ENCODE measurements at regions not wholly inside any gene's neighbourhood (a gene's known extent, or its start where the extent isn't known, plus 50 kb on each side); places are given as distances from the start of the nearest gene placed in this dataset.

DNA sequence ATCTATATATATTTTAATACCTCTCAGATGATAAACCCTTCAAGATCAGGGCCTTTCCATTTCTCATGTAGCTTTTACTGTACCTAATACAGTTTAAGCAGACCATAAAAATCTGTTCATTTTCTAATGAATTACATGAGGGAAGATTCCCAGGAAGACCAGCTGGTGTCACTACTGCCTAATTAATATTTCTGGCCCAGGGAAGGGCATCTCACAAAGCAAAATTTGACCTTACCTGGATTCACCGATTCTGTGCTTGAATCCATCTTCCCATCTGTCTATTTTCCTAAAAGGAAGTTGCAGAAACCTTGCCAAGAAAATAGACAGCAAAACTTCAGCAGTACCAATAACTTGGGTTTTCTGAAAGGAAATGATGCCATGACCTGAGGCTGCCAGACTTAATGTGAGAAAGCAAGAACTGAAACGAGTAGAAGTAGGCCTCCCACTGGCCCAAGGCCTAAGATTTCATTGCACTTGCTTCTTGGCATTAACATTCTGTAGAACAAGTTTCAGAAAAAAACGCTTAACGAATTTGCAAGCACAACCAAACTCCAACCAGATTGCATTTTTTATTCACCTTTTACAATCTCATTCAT, 83.0 kb upstream of the GLIS3 start:
- no peak for DNase-seq

DNA sequence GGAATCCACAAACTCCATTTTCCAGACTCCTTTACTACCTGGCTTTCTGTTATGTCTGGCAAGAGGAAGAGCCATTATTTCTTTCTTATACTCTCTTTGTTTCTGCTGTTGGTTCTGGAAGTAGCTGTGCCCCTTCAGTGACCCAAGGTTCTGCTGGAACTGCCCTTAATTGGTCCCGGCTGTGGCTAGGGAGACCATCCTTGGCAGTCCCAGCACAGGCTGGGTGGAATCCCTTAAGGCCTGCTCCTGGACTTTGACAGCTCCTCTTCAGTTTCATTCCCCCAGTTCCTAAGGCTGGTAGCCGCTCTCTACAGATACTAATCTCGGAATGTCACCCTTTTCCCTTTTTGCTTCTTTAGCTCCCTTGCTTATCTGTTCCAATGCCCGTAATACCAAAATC, 81.9 kb upstream of the GLIS3 start:
- DNase-seq: no peak

DNA sequence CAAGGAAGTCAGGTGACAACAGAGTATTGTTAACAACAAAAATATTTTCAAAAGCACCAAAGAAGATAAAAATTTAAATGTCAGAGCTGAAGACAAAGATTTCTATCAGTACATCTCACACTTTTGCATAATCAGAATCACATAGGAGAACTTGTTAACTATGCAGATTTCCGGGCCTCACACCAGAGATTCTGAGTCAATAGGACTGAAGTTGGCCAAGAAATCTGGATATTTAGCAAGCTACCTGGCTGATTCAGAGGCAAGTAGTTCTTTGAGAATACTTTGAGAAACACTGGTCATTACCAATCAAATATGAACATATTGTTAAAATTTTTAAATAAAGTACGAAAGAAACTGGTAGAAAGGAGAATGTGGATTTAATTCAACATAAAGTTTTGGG, 80.5 kb upstream of the GLIS3 start:
- DNase-seq: no peak

DNA sequence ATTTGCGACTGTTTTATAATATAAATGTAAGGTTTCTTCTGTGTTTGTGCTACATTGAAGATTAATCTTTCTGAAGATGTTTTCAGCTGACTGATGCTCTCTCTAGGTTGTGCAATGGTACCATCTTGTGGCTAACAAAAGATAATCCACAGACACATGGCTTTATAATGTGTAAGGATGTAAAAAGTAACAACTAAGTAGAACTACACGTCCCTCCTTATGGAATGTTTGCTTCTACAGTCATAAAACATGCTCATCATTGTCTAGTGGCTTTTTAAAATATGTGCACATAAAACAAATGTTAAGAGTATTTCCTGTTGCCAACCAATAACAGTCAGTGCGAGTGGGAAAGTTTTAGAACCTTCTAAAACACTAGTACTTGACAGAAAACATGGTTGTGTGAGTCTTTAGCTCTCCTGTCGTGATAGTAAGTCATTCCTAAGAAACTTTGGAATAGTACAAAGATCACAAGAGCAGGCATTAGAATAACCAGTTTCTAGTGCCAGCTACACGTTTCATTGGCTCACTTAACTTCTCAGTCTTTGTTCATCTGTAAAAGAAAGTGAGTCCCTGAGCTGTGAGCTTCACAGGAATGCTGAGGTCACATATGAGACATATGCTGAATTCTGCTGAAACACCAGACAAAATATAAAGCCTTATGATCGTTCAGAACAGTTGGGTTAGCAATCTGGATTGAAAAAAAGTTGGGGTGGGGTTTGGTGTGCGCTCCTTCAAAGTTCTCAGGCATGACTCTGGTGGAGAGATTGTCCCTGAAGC, 75.7 kb upstream of the GLIS3 start:
- DNase-seq: no peak

DNA sequence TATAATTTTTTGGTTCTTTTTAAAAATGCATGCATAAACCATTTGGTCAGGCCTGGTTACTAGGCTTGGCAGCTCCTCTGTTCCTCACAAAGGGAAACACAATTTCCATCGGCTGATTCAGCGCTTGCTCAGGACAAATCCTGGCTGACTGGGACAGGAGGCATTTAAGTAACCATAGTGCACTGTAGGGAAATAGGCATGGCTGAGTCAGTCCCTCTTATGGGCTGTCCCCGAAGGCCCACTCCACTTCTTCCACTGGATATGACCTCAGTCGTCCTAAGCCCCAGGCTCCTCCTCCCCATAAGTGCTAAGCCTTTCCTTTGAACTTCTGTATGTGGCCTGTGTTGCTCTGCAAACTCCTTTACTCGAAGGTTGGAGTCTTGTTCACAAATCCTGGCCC, 71.2 kb upstream of the GLIS3 start:
- no peak for DNase-seq

DNA sequence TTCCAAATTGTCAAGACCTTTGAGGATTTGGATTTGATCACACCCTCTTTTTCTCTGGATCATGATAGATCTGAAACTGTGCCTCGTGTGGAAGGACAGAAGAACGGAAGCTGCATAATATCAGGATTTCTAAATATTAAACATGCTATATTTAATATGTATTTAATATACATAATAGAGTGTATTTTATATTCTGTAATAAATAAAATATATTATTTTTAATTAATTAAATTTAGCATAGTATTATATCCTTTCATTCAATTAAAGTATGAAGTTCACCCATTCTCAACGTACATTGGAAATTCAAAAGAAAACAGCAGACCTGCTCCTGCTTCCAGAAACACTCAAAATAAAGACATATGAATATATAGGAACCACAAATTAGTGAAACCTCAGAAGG, 70.6 kb upstream of the GLIS3 start:
- DNase-seq: no peak

DNA sequence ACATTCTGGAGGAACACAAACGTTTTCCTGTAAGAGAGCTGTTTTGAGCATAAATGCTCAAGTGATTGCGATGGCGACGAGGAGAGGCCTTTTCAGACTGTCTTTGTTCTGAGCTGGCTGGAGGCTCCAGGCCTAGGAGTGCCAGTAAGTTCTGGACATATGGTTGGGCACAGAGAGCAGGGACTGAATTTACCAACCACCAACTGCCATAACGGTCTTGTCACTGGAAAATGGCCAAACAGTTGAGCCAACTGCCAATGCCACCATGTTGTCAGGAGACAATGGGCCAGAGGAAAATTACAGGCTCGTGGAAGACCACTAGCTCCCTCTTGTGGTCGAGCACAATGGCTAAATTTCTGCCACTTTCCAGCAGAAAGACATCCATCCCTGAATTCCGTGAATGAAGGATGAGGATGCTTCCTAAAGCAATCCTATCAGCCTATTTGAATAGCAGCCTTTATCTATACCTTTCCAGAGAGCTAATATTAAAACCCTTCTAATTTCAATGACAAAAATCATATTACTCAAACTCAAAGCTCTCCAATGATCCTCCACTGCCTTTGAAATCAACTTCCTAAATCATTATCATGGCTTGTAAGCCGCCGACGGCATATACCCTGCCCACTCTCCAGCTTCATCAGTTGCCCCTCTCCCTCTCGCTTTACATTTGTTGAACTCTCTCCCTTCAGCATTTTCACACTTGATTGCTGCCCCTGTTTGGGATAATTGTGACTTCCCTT, 66.9 kb upstream of the GLIS3 start:
- peak; percentile 12 for DNase-seq

DNA sequence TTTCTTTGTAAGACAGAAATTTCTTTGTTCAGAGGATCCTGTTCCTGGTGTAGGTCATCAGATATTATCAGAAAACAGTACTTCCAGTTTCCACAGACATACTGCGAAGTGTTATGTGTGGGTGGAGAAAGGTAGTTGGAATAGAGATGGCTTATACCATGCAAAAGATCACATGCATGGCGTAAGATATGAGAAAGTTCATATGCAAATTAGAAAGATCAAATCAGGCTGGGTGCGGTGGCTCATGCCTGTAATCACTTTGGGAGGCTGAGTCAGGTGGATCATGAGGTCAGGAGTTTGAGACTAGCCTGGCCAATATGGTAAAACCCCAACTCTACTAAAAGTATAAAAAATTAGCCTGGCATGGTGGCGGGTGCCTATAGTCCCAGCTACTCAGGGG, 65.2 kb upstream of the GLIS3 start:
- no peak for DNase-seq

DNA sequence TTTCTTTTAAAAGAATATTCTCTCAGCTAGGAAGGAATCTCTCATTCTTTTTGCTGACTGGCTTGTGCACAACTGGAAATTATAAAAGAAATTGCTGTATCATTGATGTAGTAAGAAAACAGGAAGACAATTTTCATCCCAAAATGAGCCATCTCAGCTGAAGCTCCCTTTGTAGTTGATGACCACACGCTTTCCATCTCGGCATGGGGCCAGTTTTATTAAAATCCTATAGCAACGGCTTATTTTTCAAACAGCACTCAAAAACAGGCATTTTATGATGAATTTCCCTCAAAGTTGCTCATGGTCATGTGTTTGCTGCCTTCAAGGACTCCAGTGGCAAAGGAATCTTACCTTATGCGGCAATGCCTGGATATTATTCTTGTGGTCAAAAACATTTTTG, 62.4 kb upstream of the GLIS3 start:
- no peak for DNase-seq

DNA sequence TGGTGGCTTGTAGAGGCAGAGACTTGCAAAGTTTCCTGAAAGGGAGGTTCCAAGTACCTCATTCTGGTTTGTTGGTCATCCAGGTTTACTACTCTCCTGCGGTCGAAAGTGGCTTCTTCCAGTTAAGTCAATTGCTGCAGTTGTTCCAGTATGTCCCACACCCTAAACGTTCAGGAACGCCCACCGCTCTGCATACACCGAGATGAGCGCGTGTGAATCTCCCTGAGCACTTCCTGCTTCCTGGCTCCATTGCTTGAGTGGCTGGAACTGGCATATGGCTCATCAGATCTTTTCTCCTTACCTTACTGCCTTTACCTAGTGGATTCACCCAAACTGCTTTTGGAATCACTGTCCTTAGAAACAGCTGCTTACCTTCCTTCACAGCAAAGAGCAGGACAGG, 59.1 kb upstream of the GLIS3 start:
- no peak for DNase-seq

DNA sequence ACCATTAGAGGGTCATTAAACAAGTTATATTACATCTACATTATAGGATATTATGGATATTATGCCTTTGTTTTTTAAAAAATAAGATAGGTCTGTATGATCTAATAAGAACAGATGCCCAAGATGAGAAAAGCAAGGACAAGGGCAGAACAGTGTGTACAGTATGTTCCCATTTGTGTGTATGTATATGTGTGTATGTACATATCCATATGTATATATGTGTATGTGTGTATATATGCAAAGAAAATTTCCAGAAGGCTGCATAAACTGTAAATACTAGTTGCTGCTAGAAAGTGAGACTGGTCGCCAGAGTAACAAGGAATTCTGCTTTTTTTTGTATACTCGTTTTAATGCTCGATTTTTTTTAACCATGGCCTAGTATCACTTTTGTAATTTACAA, 58.1 kb upstream of the GLIS3 start:
- no peak for DNase-seq

DNA sequence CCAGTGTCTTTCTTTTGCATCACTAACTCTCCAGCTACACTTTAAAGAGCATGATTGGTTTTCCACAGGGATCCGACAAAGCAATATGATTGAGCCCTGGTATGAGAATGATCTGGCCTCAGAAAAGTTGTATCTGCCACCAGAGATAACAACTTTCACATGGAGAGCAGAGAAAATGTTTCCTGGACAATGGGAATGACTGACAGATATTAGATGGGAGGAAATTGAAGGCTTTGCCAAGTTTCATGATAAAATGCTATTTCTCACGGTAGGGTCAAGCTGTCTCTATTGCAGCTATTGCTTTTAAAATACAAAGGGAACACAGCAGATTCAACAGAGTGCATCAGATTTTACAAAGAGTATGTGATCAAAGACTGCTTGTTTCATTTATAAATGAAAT, 56.4 kb upstream of the GLIS3 start:
- no peak for DNase-seq

DNA sequence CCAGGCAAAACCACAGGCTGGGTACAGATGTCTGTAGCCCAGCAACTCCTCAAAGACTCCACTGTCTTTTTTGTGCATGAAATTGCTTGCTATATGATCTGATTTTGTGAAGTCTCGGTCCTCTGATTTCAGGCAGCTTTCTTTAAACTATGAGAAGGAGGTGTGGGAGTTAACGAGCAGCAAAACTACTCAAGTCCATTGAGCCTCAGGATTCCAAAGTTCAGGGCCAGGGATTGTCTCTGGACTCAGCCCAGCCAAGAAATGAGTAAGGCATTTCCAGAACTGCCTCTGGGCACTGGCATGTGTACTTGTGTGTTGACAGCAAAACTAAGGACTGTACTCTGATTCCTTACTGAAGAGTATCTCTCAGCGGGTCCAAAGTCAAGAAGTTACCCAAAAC, 53.4 kb upstream of the GLIS3 start:
- DNase-seq: no peak

DNA sequence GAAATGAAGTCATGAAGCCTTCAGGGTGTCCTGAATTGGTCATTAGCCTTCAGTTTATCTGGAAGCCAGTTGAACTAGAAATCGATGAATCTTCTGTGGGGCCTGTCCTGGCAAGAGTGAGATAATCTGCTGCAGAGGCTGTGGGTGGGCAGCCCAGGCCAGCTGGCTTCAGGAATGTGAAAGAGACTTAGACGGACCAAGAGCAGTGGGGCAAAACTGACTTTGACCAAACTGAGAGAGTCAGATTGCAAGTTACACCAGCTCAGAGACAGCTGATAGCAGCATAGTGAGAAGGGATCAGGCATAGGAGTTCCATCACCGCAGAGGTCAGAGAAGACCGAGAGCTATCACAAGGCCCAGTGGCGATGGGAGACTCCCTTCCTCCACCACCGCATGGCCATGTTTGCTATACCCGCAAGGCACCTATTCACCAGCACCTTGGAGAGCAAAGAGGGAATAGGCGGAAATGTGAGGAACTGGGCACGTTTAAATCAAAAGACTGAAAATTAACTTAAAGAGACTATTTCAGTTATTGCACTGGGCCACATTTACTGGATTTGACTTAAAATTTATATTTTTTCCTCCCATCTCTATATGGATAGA, 50.0 kb upstream of the GLIS3 start:
- no peak for DNase-seq
